HG02981 (cell line): ENCODE measurements at regions not wholly inside any gene's neighbourhood (a gene's known extent, or its start where the extent isn't known, plus 50 kb on each side); places are given as distances from the start of the nearest gene placed in this dataset.
"Not testable (repeated sequence)": the region's sequence is repeated elsewhere in the genome, so short reads cannot be mapped to it uniquely, and the experiment has no call there.

Source experiments
- ATAC-seq: cut with Tn5 transposase; IDR thresholded peaks from one replicate; pipeline ENCODE4 v1.9.1; 2021; ENCODE audit warnings: mild to moderate bottlenecking, moderate library complexity; ENCODE audit not compliant: unreplicated experiment

GRCh38 chr3:177610686-177611633 is 413.7 kb upstream of the TBL1XR1 start:
- ATAC-seq = no peak

GRCh38 chr3:177611752-177612334 is 414.6 kb upstream of the TBL1XR1 start:
- no peak for ATAC-seq

GRCh38 chr3:177613901-177614300 is 416.6 kb upstream of the TBL1XR1 start:
- ATAC-seq = no peak

GRCh38 chr3:177615015-177615414 is 417.7 kb upstream of the TBL1XR1 start:
- no peak for ATAC-seq

- ATAC-seq = no peak
Observed at GRCh38 chr3:177618873-177619733, 421.8 kb upstream of the TBL1XR1 start.

GRCh38 chr3:177620073-177620472 is 422.8 kb upstream of the TBL1XR1 start:
- ATAC-seq = no peak

- no peak for ATAC-seq
Observed at GRCh38 chr3:177622520-177622919, 425.2 kb upstream of the TBL1XR1 start.

GRCh38 chr3:177622982-177623617 is 425.8 kb upstream of the TBL1XR1 start:
- no peak for ATAC-seq

GRCh38 chr3:177624528-177625495 is 427.5 kb upstream of the TBL1XR1 start:
- no peak for ATAC-seq

GRCh38 chr3:177626045-177626444 is 428.8 kb upstream of the TBL1XR1 start:
- ATAC-seq = no peak

GRCh38 chr3:177628095-177628719 is 430.9 kb upstream of the TBL1XR1 start:
- not testable (repeated sequence) for ATAC-seq

- ATAC-seq = no peak
Observed at GRCh38 chr3:177629276-177629675, 432.0 kb upstream of the TBL1XR1 start.

- ATAC-seq = no peak
Observed at GRCh38 chr3:177633671-177634207, 436.5 kb upstream of the TBL1XR1 start.

- ATAC-seq = not testable (repeated sequence)
Observed at GRCh38 chr3:177635601-177636106, 438.4 kb upstream of the TBL1XR1 start.

GRCh38 chr3:177640319-177640965 is 443.2 kb upstream of the TBL1XR1 start:
- ATAC-seq = no peak

GRCh38 chr3:177641206-177641605 is 443.9 kb upstream of the TBL1XR1 start:
- no peak for ATAC-seq

GRCh38 chr3:177642042-177642803 is 444.9 kb upstream of the TBL1XR1 start:
- ATAC-seq = no peak

- ATAC-seq = no peak
Observed at GRCh38 chr3:177642804-177643125, 445.5 kb upstream of the TBL1XR1 start.
